Spleen (tissue), 7 donors: ENCODE measurements at regions not wholly inside any gene's neighbourhood (a gene's known extent, or its start where the extent isn't known, plus 50 kb on each side); places are given as distances from the start of the nearest gene placed in this dataset.

ENCODE experiments used
- POLR2A ChIP-seq, 3 donors: fragments of 450-650 bp; IDR thresholded peaks; one replicate each; pipeline ENCODE4 v1.5.1; 2017; ENCODE audit warnings: antibody characterized with exemption in 3 of 3, mild to moderate bottlenecking in 1 of 3
- POLR2AphosphoS5 ChIP-seq, 3 donors: sonication (generic); formaldehyde crosslinking; IDR thresholded peaks; one replicate each; pipeline ENCODE4 v1.5.1; 2017; ENCODE audit warnings: antibody characterized with exemption in 3 of 3
- TF ChIP-seq, protein P1 (sequence below), 11 experiments: fragments of 200-600 bp in 7 of 11; fragments of 450-650 bp in 4 of 11; sonication (generic) in 4 of 11; IDR thresholded peaks in 8 of 11; conservative IDR thresholded peaks in 3 of 11; 1 replicate in 7 of 11; 2 replicates in 4 of 11; pipeline versions ENCODE4 v1.4.0 to v1.8.0; 2016 to 2021; ENCODE audit warnings: antibody characterized with exemption in 11 of 11, inconsistent platforms in 4 of 11, mild to moderate bottlenecking in 1 of 11
- donor health status: DM: no; HTN: no; CAD: no; lungs with moderate emphysema.
- donor health status: DM: no; HTN: no; CAD: no.
- donor health status: DM: no; HTN: no; CAD: no.

DNA sequence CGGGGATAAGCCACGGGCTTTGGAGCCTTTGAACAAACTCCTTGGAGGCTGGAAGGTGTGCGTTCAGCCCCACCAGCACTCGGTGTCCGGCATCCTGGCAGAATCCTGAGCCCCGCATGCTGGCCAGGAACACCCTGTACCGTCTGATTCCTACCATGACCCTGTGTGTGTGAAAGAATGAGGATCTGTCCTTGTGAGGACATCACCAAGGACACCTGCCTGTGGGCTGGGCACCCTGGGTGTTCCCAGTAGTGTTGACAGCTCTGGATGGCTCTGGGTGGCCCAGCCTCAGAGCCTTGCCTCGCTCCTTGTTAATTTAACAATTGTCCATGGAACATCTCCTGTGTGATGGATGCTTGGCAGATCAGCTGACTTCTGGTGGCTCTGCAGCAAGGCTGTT is 234.3 kb downstream of the QKI start:
- no peak for TF ChIP-seq POLR2A (IDR thresholded peaks at IDR 0.05)
- TF ChIP-seq, protein P1, sequence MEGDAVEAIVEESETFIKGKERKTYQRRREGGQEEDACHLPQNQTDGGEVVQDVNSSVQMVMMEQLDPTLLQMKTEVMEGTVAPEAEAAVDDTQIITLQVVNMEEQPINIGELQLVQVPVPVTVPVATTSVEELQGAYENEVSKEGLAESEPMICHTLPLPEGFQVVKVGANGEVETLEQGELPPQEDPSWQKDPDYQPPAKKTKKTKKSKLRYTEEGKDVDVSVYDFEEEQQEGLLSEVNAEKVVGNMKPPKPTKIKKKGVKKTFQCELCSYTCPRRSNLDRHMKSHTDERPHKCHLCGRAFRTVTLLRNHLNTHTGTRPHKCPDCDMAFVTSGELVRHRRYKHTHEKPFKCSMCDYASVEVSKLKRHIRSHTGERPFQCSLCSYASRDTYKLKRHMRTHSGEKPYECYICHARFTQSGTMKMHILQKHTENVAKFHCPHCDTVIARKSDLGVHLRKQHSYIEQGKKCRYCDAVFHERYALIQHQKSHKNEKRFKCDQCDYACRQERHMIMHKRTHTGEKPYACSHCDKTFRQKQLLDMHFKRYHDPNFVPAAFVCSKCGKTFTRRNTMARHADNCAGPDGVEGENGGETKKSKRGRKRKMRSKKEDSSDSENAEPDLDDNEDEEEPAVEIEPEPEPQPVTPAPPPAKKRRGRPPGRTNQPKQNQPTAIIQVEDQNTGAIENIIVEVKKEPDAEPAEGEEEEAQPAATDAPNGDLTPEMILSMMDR (IDR thresholded peaks at IDR 0.05 in 8 of 11, conservative IDR thresholded peaks at IDR 0.05 in 3 of 11) = no peak
- no peak for TF ChIP-seq POLR2AphosphoS5 (IDR thresholded peaks at IDR 0.05)
